Stimulated activated CD8-positive, alpha-beta memory T cell treated with anti-CD3 and anti-CD28 coated beads, Interleukin-15, amount 100 ng/mL, for 24 hours (primary cell): ENCODE measurements at regions not wholly inside any gene's neighbourhood (a gene's known extent, or its start where the extent isn't known, plus 50 kb on each side); places are given as distances from the start of the nearest gene placed in this dataset.

ENCODE experiments used
- DNase-seq: peaks from one replicate; pipeline ENCODE4 v3.0.0-alpha.2; 2020; ENCODE audit warnings: low read depth

- DNase-seq, result no peak
These were observed 287.8 kb downstream of the GAS1 start for GRCh38 chr9:86659413-86660046.

GRCh38 chr9:86655147-86655546 is 292.2 kb downstream of the GAS1 start:
- DNase-seq, result no peak

- no peak for DNase-seq
These were observed 293.8 kb downstream of the GAS1 start for GRCh38 chr9:86653466-86653865.

GRCh38 chr9:86652736-86653135 is 294.6 kb downstream of the GAS1 start:
- no peak for DNase-seq

GRCh38 chr9:86649913-86650312 is 295.7 kb upstream of the TUT7 start:
- no peak for DNase-seq

- no peak for DNase-seq
These were observed 294.6 kb upstream of the TUT7 start for GRCh38 chr9:86648828-86649170.

- no peak for DNase-seq
These were observed 294.1 kb upstream of the TUT7 start for GRCh38 chr9:86648156-86648827.

GRCh38 chr9:86645303-86645702 is 291.1 kb upstream of the TUT7 start:
- DNase-seq, result no peak

GRCh38 chr9:86644675-86645034 is 290.4 kb upstream of the TUT7 start:
- no peak for DNase-seq

GRCh38 chr9:86643946-86644674 is 289.9 kb upstream of the TUT7 start:
- no peak for DNase-seq

- DNase-seq, result no peak
These were observed 288.5 kb upstream of the TUT7 start for GRCh38 chr9:86642721-86643120.

GRCh38 chr9:86641970-86642369 is 287.8 kb upstream of the TUT7 start:
- no peak for DNase-seq

- DNase-seq, result no peak
These were observed 285.7 kb upstream of the TUT7 start for GRCh38 chr9:86639899-86640379.

GRCh38 chr9:86639287-86639686 is 285.1 kb upstream of the TUT7 start:
- no peak for DNase-seq

GRCh38 chr9:86638109-86638508 is 283.9 kb upstream of the TUT7 start:
- no peak for DNase-seq

GRCh38 chr9:86637515-86637914 is 283.3 kb upstream of the TUT7 start:
- DNase-seq, result peak; percentile 6

- no peak for DNase-seq
These were observed 282.3 kb upstream of the TUT7 start for GRCh38 chr9:86636519-86636918.

- DNase-seq, result no peak
These were observed 281.8 kb upstream of the TUT7 start for GRCh38 chr9:86636038-86636437.

- DNase-seq, result no peak
These were observed 280.3 kb upstream of the TUT7 start for GRCh38 chr9:86634501-86634900.

- no peak for DNase-seq
These were observed 279.7 kb upstream of the TUT7 start for GRCh38 chr9:86633945-86634344.

GRCh38 chr9:86632537-86632936 is 278.3 kb upstream of the TUT7 start:
- DNase-seq, result no peak

GRCh38 chr9:86629530-86629929 is 275.3 kb upstream of the TUT7 start:
- no peak for DNase-seq

GRCh38 chr9:86626802-86627201 is 272.6 kb upstream of the TUT7 start:
- DNase-seq, result no peak
